ENCODE measurements at regions not wholly inside any gene's neighbourhood (a gene's known extent, or its start where the extent isn't known, plus 50 kb on each side); places are given as distances from the start of the nearest gene placed in this dataset.
"Not testable (repeated sequence)": the region's sequence is repeated elsewhere in the genome, so short reads cannot be mapped to it uniquely, and the experiment has no call there.

- H3K36me3 ChIP-seq (ENCODE audit: control insufficient read depth, insufficient read depth, low read length), result no peaks in the 10 kb centered on the region
- H3K4me1 ChIP-seq (ENCODE audit: control insufficient read depth, insufficient read depth, low read length, poor library complexity, severe bottlenecking), result no peaks in the 10 kb centered on the region
- no peak overlapping the region for H3K27ac ChIP-seq (ENCODE audit: low read depth, low read length, severe bottlenecking)
- WGBS, 2 experiments (ENCODE audit: insufficient coverage in 2 of 2), result 93 to 96% methylated on average over 3 to 5 of the region's 5 CpGs
- no peaks in the 10 kb centered on the region for H3K9me3 ChIP-seq (ENCODE audit: control insufficient read depth, low read length)
- no peak overlapping the region for H3K4me3 ChIP-seq (ENCODE audit: extremely low read depth, insufficient read depth, low read length, poor library complexity, severe bottlenecking)
Measured at GRCh38 chr6:99668036-99668705, 61.5 kb downstream of the PRDM13 start.

- Histone ChIP-seq H3K27ac (ENCODE audit: low read depth, low read length, severe bottlenecking) (no peak overlapping the region), H3K4me1 (ENCODE audit: control insufficient read depth, insufficient read depth, low read length, poor library complexity, severe bottlenecking) (no peaks in the 10 kb centered on the region), H3K4me3 (ENCODE audit: extremely low read depth, insufficient read depth, low read length, poor library complexity, severe bottlenecking) (no peak overlapping the region), H3K9me3 (ENCODE audit: control insufficient read depth, low read length) (no peaks in the 10 kb centered on the region), H3K36me3 (ENCODE audit: control insufficient read depth, insufficient read depth, low read length) (no peaks in the 10 kb centered on the region)
- 80 to 90% methylated on average over 1 to 2 of the region's 2 CpGs for WGBS, 2 experiments (ENCODE audit: insufficient coverage in 2 of 2)
Measured at GRCh38 chr6:99689916-99690685, 83.5 kb downstream of the PRDM13 start.

- H3K27ac ChIP-seq (ENCODE audit: low read depth, low read length, severe bottlenecking); H3K4me3 ChIP-seq (ENCODE audit: extremely low read depth, insufficient read depth, low read length, poor library complexity, severe bottlenecking); H3K36me3 ChIP-seq (ENCODE audit: control insufficient read depth, insufficient read depth, low read length); H3K4me1 ChIP-seq (ENCODE audit: control insufficient read depth, insufficient read depth, low read length, poor library complexity, severe bottlenecking); H3K9me3 ChIP-seq (ENCODE audit: control insufficient read depth, low read length): not testable (repeated sequence)
- 92 to 97% methylated on average over 8 to 9 of the region's 9 CpGs for WGBS, 2 experiments (ENCODE audit: insufficient coverage in 2 of 2)
Measured at GRCh38 chr6:99702287-99702686, 95.7 kb downstream of the PRDM13 start.

GRCh38 chr6:99709062-99709461 is 102.4 kb downstream of the PRDM13 start:
- H3K9me3 ChIP-seq (ENCODE audit: control insufficient read depth, low read length), result no peaks in the 10 kb centered on the region
- H3K4me1 ChIP-seq (ENCODE audit: control insufficient read depth, insufficient read depth, low read length, poor library complexity, severe bottlenecking), result no peaks in the 10 kb centered on the region
- H3K36me3 ChIP-seq (ENCODE audit: control insufficient read depth, insufficient read depth, low read length), result no peaks in the 10 kb centered on the region
- H3K27ac ChIP-seq (ENCODE audit: low read depth, low read length, severe bottlenecking), result no peak overlapping the region
- no peak overlapping the region for H3K4me3 ChIP-seq (ENCODE audit: extremely low read depth, insufficient read depth, low read length, poor library complexity, severe bottlenecking)

- no peaks in the 10 kb centered on the region for H3K36me3 ChIP-seq (ENCODE audit: control insufficient read depth, insufficient read depth, low read length)
Measured at GRCh38 chr6:99711302-99711701, 104.7 kb downstream of the PRDM13 start.

GRCh38 chr6:99711925-99712324 is 105.3 kb downstream of the PRDM13 start:
- 92% methylated on average over 5 of the region's 6 CpGs for WGBS, 2 experiments (ENCODE audit: insufficient coverage in 2 of 2)
- H3K36me3 ChIP-seq (ENCODE audit: control insufficient read depth, insufficient read depth, low read length), result no peaks in the 10 kb centered on the region
- no peak overlapping the region for H3K27ac ChIP-seq (ENCODE audit: low read depth, low read length, severe bottlenecking)
- no peaks in the 10 kb centered on the region for H3K9me3 ChIP-seq (ENCODE audit: control insufficient read depth, low read length)
- no peaks in the 10 kb centered on the region for H3K4me1 ChIP-seq (ENCODE audit: control insufficient read depth, insufficient read depth, low read length, poor library complexity, severe bottlenecking)
- H3K4me3 ChIP-seq (ENCODE audit: extremely low read depth, insufficient read depth, low read length, poor library complexity, severe bottlenecking), result no peak overlapping the region

More at GRCh38 chr6:99711302-99711701, 104.7 kb downstream of the PRDM13 start:
- H3K9me3 ChIP-seq (ENCODE audit: control insufficient read depth, low read length), result no peaks in the 10 kb centered on the region
- no peaks in the 10 kb centered on the region for H3K4me1 ChIP-seq (ENCODE audit: control insufficient read depth, insufficient read depth, low read length, poor library complexity, severe bottlenecking)
- no peak overlapping the region for H3K4me3 ChIP-seq (ENCODE audit: extremely low read depth, insufficient read depth, low read length, poor library complexity, severe bottlenecking)
- H3K27ac ChIP-seq (ENCODE audit: low read depth, low read length, severe bottlenecking), result no peak overlapping the region

GRCh38 chr6:99712519-99712918 is 105.9 kb downstream of the PRDM13 start:
- 34 to 56% methylated on average over 3 of the region's 3 CpGs for WGBS, 2 experiments (ENCODE audit: insufficient coverage in 2 of 2)
- H3K4me1 ChIP-seq (ENCODE audit: control insufficient read depth, insufficient read depth, low read length, poor library complexity, severe bottlenecking), result no peaks in the 10 kb centered on the region
- H3K27ac ChIP-seq (ENCODE audit: low read depth, low read length, severe bottlenecking), result no peak overlapping the region
- no peaks in the 10 kb centered on the region for H3K9me3 ChIP-seq (ENCODE audit: control insufficient read depth, low read length)
- no peak overlapping the region for H3K4me3 ChIP-seq (ENCODE audit: extremely low read depth, insufficient read depth, low read length, poor library complexity, severe bottlenecking)
- no peaks in the 10 kb centered on the region for H3K36me3 ChIP-seq (ENCODE audit: control insufficient read depth, insufficient read depth, low read length)

- not testable (repeated sequence) for H3K4me3 ChIP-seq (ENCODE audit: extremely low read depth, insufficient read depth, low read length, poor library complexity, severe bottlenecking); H3K36me3 ChIP-seq (ENCODE audit: control insufficient read depth, insufficient read depth, low read length); H3K9me3 ChIP-seq (ENCODE audit: control insufficient read depth, low read length); H3K27ac ChIP-seq (ENCODE audit: low read depth, low read length, severe bottlenecking); H3K4me1 ChIP-seq (ENCODE audit: control insufficient read depth, insufficient read depth, low read length, poor library complexity, severe bottlenecking)
Measured at GRCh38 chr6:99722043-99722442, 115.4 kb downstream of the PRDM13 start.

GRCh38 chr6:99730237-99730636 is 123.6 kb downstream of the PRDM13 start:
- not testable (repeated sequence) for H3K27ac ChIP-seq (ENCODE audit: low read depth, low read length, severe bottlenecking); H3K36me3 ChIP-seq (ENCODE audit: control insufficient read depth, insufficient read depth, low read length); H3K4me1 ChIP-seq (ENCODE audit: control insufficient read depth, insufficient read depth, low read length, poor library complexity, severe bottlenecking); H3K4me3 ChIP-seq (ENCODE audit: extremely low read depth, insufficient read depth, low read length, poor library complexity, severe bottlenecking); H3K9me3 ChIP-seq (ENCODE audit: control insufficient read depth, low read length)
- WGBS, 2 experiments (ENCODE audit: insufficient coverage in 2 of 2), result no CpG with 5 or more reads among the region's 6 CpGs

- WGBS, 2 experiments (ENCODE audit: insufficient coverage in 2 of 2), result no CpG with 5 or more reads among the region's 1 CpG
- Histone ChIP-seq H3K9me3 (ENCODE audit: control insufficient read depth, low read length) (no peaks in the 10 kb centered on the region), H3K27ac (ENCODE audit: low read depth, low read length, severe bottlenecking) (no peak overlapping the region), H3K4me3 (ENCODE audit: extremely low read depth, insufficient read depth, low read length, poor library complexity, severe bottlenecking) (no peak overlapping the region), H3K4me1 (ENCODE audit: control insufficient read depth, insufficient read depth, low read length, poor library complexity, severe bottlenecking) (no peaks in the 10 kb centered on the region), H3K36me3 (ENCODE audit: control insufficient read depth, insufficient read depth, low read length) (no peaks in the 10 kb centered on the region)
Measured at GRCh38 chr6:99736302-99736701, 129.7 kb downstream of the PRDM13 start.

GRCh38 chr6:99739526-99739925 is 132.9 kb downstream of the PRDM13 start:
- Histone ChIP-seq H3K36me3 (ENCODE audit: control insufficient read depth, insufficient read depth, low read length) (no peaks in the 10 kb centered on the region), H3K4me1 (ENCODE audit: control insufficient read depth, insufficient read depth, low read length, poor library complexity, severe bottlenecking) (no peaks in the 10 kb centered on the region), H3K27ac (ENCODE audit: low read depth, low read length, severe bottlenecking) (no peak overlapping the region), H3K9me3 (ENCODE audit: control insufficient read depth, low read length) (no peaks in the 10 kb centered on the region), H3K4me3 (ENCODE audit: extremely low read depth, insufficient read depth, low read length, poor library complexity, severe bottlenecking) (no peak overlapping the region)
- 67 to 68% methylated on average over 1 to 2 of the region's 2 CpGs for WGBS, 2 experiments (ENCODE audit: insufficient coverage in 2 of 2)
